ENCODE measurements at regions not wholly inside any gene's neighbourhood (a gene's known extent, or its start where the extent isn't known, plus 50 kb on each side); places are given as distances from the start of the nearest gene placed in this dataset.

GRCh38 chr6:95285881-95286280 lies 291.5 kb upstream of the MANEA start:
- TF ChIP-seq CTCF (IDR thresholded peaks at IDR 0.05), result no peak
- TF ChIP-seq POLR2AphosphoS5 (IDR thresholded peaks at IDR 0.05), result no peak
- TF ChIP-seq POLR2A (IDR thresholded peaks at IDR 0.05), result no peak

Measured in suprapubic skin (tissue), 4 donors.